ENCODE measurements at regions not wholly inside any gene's neighbourhood (a gene's known extent, or its start where the extent isn't known, plus 50 kb on each side); places are given as distances from the start of the nearest gene placed in this dataset.

GRCh38 chr1:38186566-38186965, 140.0 kb upstream of the POU3F1 start:
- Histone ChIP-seq H3K4me1 (ENCODE audit: insufficient read depth, low read length) (peaks cover 5% of the 10 kb centered on the region; the same call in 1 of the 2 replicates), H3K9me3 (ENCODE audit: control insufficient read depth, low read depth, low read length) (no peaks in the 10 kb centered on the region), H4K5ac (ENCODE audit: insufficient read length, low read depth, low read length) (no peak overlapping the region), H3K9ac (ENCODE audit: extremely low read depth, insufficient read length, low read length) (no peak overlapping the region), H3T11ph (ENCODE audit: low read length) (no peak overlapping the region), H3K23ac (ENCODE audit: insufficient read length, low read depth, low read length) (no peak overlapping the region), H3K27ac (ENCODE audit: insufficient read length, low read depth, low read length) (no peak overlapping the region), H3K4ac (ENCODE audit: low read depth, low read length) (no peak overlapping the region), H4K20me1 (ENCODE audit: control insufficient read depth, insufficient read depth, insufficient read length) (no peaks in the 10 kb centered on the region), H3K18ac (ENCODE audit: insufficient read length, low read depth, low read length) (no peak overlapping the region), H3K27me3 (ENCODE audit: insufficient read depth, low read length) (no peaks in the 10 kb centered on the region), H3K79me1 (ENCODE audit: insufficient read depth, low read depth, low read length, poor library complexity, severe bottlenecking) (no peaks in the 10 kb centered on the region), H2AFZ (ENCODE audit: low read length) (no peak overlapping the region), H3K4me2 (ENCODE audit: insufficient read depth, insufficient read length, low read length) (no peak overlapping the region), H3K14ac (ENCODE audit: insufficient read depth, low read length) (no peak overlapping the region), H2BK5ac (ENCODE audit: insufficient read length, low read length) (no peak overlapping the region), H2BK20ac (ENCODE audit: low read depth, low read length, poor library complexity, severe bottlenecking) (no peak overlapping the region), H4K91ac (ENCODE audit: insufficient read length, low read depth, low read length) (no peak overlapping the region), H2AK5ac (ENCODE audit: insufficient read length, low read length) (no peak overlapping the region), H3K56ac (ENCODE audit: insufficient read length, low read depth, low read length) (no peak overlapping the region), H2BK12ac (ENCODE audit: insufficient read length, low read depth, low read length) (no peak overlapping the region), H2BK120ac (ENCODE audit: low read depth, low read length, poor library complexity, severe bottlenecking) (no peak overlapping the region), H3K79me2 (ENCODE audit: insufficient read depth, low read length) (no peaks in the 10 kb centered on the region), H2BK15ac (ENCODE audit: low read depth, low read length) (no peak overlapping the region), H4K8ac (replicated peaks; ENCODE audit: insufficient read length, low read depth, low read length) (no peak overlapping the region), H3K23me2 (ENCODE audit: insufficient read length, low read depth, low read length, poor library complexity, severe bottlenecking) (no peaks in the 10 kb centered on the region)
- Mint-ChIP-seq H3K4me1 (peaks cover 15% of the 10 kb centered on the region in 2 experiments), H3K4me3 (no peak overlapping the region), H3K9me3 (peaks cover 9 to 10% of the 10 kb centered on the region in 2 experiments), H3K36me3 (ENCODE audit: insufficient read depth in 1 of 3, low read depth in 3 of 3) (peaks cover 0 to 12% (median 0%) of the 10 kb centered on the region in 3 experiments; a peak in 5 of 7 replicates), H3K27ac (no peak overlapping the region; a peak in 1 of 7 replicates), H3K27me3 (ENCODE audit: low read depth) (peaks cover 17% of the 10 kb centered on the region)
- no peak for DNase-seq
- TF ChIP-seq, protein P1, sequence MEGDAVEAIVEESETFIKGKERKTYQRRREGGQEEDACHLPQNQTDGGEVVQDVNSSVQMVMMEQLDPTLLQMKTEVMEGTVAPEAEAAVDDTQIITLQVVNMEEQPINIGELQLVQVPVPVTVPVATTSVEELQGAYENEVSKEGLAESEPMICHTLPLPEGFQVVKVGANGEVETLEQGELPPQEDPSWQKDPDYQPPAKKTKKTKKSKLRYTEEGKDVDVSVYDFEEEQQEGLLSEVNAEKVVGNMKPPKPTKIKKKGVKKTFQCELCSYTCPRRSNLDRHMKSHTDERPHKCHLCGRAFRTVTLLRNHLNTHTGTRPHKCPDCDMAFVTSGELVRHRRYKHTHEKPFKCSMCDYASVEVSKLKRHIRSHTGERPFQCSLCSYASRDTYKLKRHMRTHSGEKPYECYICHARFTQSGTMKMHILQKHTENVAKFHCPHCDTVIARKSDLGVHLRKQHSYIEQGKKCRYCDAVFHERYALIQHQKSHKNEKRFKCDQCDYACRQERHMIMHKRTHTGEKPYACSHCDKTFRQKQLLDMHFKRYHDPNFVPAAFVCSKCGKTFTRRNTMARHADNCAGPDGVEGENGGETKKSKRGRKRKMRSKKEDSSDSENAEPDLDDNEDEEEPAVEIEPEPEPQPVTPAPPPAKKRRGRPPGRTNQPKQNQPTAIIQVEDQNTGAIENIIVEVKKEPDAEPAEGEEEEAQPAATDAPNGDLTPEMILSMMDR (conservative IDR thresholded peaks at IDR 0.05) = no peak
- no CpG with 5 or more reads among the region's 5 CpGs for WGBS (ENCODE audit: extremely low coverage, insufficient read length, low lambda C conversion rate)

Data from H9 (cell line).